Fibroblast of skin of right biceps (primary cell): ENCODE measurements at regions not wholly inside any gene's neighbourhood (a gene's known extent, or its start where the extent isn't known, plus 50 kb on each side); places are given as distances from the start of the nearest gene placed in this dataset.

ENCODE experiments used
- DNase-seq: peaks from one replicate; pipeline ENCODE4 v3.0.0-alpha.2; 2013

GRCh38 chr3:127049393-127049792, 66.5 kb downstream of the PLXNA1 start:
- no peak for DNase-seq

GRCh38 chr3:127050733-127051132, 67.8 kb downstream of the PLXNA1 start:
- no peak for DNase-seq

DNA sequence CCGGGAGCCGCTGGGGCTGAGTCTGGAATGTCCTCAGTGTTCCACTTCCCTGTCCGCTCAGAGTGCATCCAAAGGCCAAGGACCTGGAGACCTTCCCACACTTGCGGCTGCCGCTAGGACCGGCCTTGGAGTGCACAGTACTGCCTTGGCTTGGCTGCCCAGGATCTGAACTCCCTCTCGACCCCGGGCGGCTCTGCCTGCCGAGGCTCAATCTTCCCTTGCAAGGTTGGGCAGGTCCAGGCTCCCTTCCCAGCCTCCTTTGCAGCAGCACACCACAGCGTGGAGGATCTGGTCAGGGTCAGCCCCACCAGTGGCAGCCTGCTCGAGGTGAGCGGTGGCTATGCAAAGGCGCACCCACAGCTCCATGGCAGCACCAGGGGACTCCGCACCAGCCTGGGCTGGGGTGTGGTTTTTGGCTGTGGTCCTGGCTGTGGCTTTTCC, 69.2 kb downstream of the PLXNA1 start:
- no peak for DNase-seq

- no peak for DNase-seq
Observed at GRCh38 chr3:127053026-127053425, 70.1 kb downstream of the PLXNA1 start.

DNA sequence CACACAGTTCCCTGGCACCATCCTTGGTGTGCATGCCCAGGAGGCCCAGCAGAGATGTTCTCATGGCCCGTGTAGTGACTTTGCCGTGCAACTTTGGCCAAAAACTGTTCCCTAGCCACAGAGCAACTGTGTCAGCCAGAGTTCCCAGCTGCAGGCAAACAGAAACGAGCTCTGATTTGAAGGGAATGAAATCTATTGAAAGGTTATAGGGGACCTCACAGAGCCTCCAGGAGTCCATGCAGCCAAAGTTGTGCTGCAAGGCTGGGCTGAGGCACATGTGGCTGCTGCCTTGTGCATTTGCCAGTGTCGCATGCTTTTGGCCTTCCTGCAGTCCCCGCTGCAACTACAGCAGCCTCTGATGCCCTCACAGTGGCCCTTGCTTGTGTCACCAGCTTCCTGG, 70.5 kb downstream of the PLXNA1 start:
- no peak for DNase-seq

- DNase-seq = no peak
Observed at GRCh38 chr3:127053979-127054378, 71.1 kb downstream of the PLXNA1 start.

DNA sequence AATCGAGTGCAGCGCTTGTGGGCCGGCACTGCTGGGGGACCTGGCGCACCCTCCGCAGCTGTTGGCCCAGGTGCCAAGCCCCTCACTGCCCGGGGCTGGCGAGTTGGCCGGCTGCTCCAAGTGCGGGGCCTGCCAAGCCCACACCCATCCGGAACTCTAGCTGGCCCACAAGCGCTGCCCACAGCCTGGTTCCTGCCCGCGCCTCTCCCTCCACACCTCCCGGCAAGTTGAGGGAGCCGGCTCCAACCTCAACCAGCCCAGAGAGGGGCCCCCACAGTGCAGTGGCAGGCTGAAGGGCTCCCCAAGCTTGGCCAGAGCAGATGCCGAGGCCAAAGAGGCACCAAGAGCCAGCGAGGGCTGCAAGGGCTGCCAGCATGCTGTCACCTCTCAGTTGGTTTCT, 73.4 kb downstream of the PLXNA1 start:
- DNase-seq = no peak

- no peak for DNase-seq
Observed at GRCh38 chr3:127056976-127057375, 74.1 kb downstream of the PLXNA1 start.

GRCh38 chr3:127059072-127059471, 76.2 kb downstream of the PLXNA1 start:
- DNase-seq = no peak

GRCh38 chr3:127061641-127062040, 78.7 kb downstream of the PLXNA1 start:
- DNase-seq = no peak

- DNase-seq = no peak
Observed at GRCh38 chr3:127062926-127063325, 80.0 kb downstream of the PLXNA1 start.

DNA sequence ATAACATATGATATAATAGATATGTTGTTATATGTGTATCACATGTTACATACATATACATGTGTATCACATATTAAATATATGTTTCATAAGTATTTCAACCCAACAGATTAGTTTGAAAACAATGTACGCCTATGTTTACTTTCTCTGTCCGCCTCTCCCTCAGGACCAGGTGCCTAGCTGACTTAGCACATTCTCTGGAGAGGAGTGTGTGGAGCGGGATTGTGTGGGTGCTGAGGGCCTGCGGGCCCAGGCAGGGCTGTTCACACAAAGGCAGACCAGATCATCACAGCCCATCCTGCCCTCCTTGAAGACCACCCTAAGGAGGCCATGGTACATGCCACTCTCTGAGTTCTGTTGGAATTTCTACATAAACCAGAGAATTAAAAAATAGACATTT, 81.0 kb downstream of the PLXNA1 start:
- no peak for DNase-seq

GRCh38 chr3:127064391-127065137, 81.6 kb downstream of the PLXNA1 start:
- DNase-seq = peak; percentile 61

- no peak for DNase-seq
Observed at GRCh38 chr3:127065138-127065427, 82.2 kb downstream of the PLXNA1 start.

DNA sequence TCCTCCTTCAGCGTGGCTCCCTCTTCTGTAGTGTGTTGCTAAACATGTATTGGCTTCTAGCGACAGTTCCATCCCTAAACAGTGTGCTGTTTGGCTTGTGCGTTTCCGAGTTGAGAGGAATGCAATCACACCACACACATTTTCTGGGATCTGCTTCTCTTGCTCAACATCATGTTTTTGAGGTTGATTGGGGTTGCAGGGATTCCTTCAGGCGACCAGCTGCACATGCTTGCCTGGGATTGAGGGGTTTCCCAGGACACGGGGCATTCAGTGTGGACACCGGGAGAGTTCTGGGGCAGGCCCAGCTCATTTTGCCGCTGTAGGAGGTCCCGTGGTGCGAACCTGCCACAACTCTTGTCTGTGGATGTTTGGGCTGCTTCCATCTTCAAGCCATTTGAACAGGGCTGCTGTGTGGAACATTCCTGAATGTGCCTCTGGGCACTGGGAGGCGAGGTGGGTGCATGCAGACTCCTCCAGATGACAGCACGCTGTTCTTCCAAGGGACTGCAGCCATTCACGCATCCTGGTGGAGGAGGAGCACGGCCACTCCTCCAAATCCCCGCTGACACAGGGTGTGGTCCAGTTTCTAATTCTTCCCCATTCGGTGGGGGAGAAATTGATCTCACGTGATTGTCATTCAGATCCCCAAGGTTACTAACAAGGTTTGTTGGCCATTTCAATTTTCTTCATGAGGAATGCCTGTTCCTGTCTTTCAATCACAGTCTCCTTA, 82.8 kb downstream of the PLXNA1 start:
- peak; percentile 15 for DNase-seq

DNA sequence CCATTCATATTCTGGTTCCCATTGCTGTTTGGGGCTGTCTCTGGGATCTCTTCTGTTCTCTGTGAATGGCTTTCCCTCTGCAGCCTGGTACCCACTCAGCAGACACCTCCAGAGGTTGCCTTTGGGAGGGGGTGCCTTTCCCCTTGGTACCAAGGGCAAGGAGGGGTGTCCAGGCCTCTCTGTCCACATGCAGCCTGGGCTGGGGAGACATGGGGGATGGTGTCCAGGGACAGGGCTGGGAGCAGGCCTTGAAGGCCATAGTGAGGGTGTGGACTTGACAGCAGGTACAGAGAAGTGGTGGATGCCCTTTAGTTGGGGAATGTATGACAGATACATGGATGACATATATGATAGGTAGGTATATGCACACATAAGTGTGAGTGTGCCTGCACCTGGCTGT, 83.7 kb downstream of the PLXNA1 start:
- DNase-seq = no peak

GRCh38 chr3:127067116-127067910, 84.4 kb downstream of the PLXNA1 start:
- no peak for DNase-seq

DNA sequence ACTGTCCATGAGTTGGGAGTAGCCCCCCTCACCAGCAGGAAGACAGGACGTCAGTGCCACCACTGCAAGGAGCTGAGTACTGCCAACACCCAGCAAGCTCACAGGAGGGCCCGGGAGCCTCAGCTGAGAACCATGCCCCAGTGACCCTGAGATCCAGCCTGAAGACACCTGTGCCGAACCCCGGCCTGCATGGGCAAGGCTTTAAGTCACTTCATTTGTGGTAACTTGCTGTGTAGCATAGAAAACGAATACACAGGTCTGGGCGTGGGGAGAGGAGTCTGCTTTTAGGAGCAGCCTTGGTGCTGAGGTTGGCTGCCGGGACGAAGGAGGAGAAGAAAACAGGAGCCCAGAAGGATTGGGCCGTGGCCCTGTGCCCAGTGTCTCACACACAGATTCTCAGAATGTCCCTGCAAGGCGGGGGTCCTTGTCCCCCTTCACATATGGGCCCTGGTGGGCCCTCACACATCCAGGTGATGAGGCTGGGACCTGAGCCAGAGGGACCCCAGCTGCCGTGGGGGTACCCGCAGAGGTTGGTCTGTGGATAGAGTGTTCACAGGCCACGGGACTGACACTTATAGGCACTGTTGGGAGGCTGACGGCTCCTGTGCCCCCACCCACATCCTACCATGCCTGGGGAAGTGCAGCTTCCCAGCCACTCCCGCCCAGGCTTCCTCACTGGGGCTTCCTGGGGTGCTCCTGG, 85.3 kb downstream of the PLXNA1 start:
- no peak for DNase-seq

DNA sequence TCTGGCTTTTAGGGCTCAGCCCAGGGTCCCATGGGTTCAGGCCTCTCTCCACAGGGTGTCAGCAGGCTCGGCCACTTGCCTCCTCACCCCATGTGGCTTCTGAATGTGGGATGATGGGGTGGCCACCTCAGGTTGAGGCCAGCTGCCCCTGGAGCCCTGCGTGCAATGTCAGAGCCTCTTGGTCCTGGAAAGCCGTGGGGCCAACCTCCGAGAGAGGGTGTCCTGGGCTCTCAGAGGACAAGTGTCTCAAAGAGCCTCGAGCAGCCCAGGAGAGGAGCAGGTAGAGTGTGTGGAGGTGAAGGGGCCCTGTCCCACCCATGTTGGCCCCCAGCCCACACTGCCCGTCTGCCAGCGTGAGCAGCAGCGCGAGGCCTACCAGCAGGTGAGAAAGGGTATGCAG, 86.0 kb downstream of the PLXNA1 start:
- DNase-seq = no peak

DNA sequence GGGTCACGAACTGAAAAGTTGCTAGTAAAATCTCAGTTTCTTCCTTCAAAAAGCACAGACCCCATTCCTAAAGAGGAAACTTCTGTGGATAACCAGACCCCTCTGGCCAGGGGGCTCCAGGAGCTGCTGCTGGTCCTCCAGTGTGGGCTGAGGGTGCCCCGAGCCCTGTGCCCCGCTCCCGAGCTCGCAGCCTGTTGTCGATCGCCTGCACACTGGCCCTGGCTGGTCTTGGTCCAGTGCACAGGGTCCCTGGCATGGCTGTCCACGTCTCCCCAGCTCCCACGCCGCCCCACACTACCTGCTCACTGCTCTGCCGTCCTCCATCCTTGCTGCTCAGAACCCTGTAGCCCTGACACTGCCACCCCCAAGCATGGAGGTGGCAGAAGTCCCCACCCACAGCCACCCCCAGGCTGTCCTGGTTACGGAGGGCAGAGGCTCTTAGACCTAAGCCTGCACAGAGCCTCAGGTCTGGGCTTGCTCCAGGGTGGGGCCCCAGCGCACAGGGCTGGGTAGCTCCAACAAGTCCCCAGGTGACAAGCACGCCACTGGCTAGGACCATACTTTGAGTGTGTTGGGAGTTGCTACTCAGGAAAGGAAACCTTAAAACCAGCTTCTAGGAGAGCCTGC, 87.0 kb downstream of the PLXNA1 start:
- no peak for DNase-seq

DNA sequence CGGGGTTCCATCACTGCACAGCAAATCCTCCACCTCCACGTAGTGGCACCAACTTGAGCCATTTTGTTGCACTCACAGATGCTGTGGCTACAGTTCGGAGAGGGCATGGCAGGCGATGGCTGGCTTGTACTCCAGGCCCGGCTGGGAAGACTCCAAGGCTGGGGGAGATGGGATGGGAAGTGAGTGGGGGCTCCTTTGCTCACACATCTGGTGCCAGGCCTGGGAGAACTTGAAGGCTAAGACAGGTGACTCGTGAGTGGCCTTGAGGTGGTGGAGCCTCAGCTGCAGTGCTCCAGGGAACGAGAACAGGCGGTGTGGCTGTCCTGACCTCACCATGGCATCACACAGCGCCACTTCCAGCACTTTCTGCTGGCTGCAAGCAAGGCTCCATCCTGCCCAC, 87.9 kb downstream of the PLXNA1 start:
- DNase-seq = no peak

GRCh38 chr3:127071597-127072001, 88.7 kb downstream of the PLXNA1 start:
- DNase-seq = no peak
